NCI-H2196 treated with DMSO at 0.1 percent for 48 hours (cell line): ENCODE measurements at regions not wholly inside any gene's neighbourhood (a gene's known extent, or its start where the extent isn't known, plus 50 kb on each side); places are given as distances from the start of the nearest gene placed in this dataset.

ENCODE experiments used
- DNase-seq: peaks from one replicate; lab custom pipeline; 2025; ENCODE audit not compliant: unreplicated experiment; lab: John Stamatoyannopoulos, UW

- DNase-seq: no peak
These were observed 383.8 kb downstream of the TMEM232 start for GRCh38 chr5:110342683-110343082.

DNA sequence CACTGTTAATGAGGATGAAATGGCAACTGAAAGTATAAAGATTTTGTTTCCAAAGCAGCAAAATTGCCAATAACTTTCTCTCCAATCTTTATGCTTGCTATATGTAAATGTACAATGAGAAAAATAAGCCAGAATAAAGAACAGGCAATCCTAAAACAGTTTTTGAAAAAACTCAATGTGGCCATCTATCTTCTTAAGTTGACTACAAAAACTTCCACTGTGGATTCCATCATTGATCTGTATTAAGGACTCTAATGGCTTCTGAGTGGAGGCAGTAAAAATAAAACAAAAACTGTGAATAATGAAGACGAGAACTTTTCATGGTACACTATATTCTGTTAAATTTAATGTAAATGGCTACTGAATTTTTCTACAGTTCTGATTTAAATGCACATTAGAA is 382.9 kb downstream of the TMEM232 start:
- DNase-seq: no peak

GRCh38 chr5:110345623-110346022 is 380.8 kb downstream of the TMEM232 start:
- no peak for DNase-seq

DNA sequence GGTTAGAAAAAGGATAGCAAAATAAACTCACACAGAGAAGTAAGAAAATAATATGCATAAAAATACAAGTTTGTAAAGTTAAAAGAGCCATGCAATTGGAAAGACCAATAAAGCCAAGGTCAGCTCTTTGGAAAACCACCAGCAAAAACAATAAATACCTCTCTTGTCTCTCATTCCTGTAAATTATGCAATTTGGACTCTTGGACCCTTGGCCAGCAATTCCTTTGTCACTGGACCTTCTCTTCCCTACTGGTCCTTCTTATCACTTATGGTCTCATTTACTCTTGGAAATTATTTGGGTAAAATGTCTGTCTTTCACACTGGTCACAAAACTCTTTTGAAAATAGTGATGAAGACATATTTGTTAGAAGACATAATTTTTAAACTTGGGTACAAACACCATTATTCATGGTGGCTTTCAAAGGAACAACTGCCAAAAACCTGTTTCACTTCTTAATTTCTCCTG is 379.5 kb downstream of the TMEM232 start:
- DNase-seq: no peak

- DNase-seq: no peak
These were observed 378.7 kb downstream of the TMEM232 start for GRCh38 chr5:110347781-110348180.

DNA sequence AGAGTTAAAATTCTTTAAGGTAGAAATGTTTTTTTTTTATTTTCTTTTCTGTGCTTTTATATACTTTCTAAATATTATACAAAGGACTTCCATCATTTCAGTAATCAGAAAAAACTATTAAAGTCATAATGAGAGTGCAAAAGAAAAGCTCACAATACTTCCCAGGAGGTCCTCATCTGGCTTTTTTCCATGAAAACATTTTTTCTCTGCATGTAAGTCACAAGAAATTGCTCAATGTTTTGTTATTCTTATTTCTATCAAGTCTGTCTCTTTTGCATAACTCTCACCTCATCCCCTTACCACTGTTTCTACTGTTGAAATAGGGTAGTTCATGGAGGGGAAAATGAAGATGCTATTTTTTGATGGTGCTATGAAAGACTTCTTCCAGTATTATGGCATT is 375.0 kb downstream of the TMEM232 start:
- no peak for DNase-seq

GRCh38 chr5:110354311-110354710 is 372.2 kb downstream of the TMEM232 start:
- no peak for DNase-seq

DNA sequence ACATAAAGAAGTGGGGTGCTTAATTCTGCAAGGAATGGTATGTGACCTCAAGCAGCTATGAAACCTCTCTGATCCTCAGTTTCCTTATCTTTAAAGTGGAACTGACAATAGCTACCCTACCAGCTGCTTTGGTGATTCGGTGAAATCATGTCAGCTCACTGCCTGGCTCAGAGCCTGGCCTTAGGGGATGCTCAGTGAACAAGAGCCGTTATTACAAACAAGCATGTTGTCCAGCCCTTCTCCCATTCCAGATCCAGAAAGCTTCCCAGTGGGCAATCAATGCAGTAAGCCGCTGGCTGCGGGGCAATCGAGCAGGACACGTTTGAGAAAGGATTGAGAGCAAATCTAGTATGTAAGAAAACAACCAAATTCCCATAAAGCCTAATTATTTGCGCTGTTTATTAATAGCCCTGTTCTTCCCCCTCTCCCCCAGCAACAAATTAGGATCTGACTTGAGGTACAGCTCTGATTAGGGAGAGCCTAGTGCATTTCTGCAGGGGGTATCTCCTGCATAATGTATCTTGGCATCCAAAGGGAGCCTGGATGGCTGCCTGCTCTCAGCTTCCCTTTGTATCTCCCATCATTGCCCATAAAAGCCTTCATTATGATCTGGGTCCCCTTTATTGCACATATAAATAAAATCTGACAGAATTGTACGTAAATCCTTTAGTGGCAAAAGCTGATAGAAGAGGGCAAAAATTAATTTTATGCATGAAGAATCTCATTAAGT is 371.4 kb downstream of the TMEM232 start:
- no peak for DNase-seq

- DNase-seq: no peak
These were observed 369.8 kb downstream of the TMEM232 start for GRCh38 chr5:110356677-110357076.

DNA sequence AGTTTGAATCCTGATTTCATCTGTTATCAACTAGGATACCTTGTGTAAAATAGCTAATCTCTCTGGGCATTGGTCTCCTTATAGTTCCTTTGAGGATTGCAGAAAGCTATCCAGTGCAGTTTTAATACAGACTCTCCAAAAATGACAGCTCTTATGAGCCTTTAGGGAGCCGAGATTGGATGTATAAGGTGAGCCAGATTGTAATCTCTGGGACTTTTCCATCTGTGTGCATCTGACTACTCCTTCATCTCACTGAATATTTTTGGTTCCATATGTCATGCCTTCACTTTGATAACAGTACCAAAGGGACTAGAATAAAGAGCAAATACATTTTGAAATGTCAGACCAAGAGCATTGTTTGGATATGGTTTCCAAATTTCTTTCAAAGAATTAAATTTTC is 367.2 kb downstream of the TMEM232 start:
- no peak for DNase-seq

DNA sequence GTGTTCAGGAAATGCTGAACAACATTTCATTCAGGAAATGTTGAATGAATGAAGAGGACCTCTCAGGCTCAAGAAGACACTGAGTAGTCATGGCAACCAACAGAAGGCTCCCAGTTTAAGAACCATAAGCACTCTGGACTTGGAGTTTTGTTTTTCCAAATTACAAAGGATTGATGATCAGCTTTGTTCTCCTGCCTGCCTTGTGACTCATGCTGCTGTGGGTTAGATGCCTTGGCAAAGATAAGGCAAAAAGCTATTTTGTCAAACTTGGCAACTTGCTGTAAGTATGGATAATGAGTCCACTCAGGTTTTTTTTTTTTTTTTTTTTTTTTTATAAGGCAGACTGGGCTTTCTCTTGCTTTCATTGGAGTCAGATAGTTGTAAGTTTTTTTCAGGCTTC is 365.0 kb downstream of the TMEM232 start:
- no peak for DNase-seq

- no peak for DNase-seq
These were observed 364.2 kb downstream of the TMEM232 start for GRCh38 chr5:110362261-110362660.

DNA sequence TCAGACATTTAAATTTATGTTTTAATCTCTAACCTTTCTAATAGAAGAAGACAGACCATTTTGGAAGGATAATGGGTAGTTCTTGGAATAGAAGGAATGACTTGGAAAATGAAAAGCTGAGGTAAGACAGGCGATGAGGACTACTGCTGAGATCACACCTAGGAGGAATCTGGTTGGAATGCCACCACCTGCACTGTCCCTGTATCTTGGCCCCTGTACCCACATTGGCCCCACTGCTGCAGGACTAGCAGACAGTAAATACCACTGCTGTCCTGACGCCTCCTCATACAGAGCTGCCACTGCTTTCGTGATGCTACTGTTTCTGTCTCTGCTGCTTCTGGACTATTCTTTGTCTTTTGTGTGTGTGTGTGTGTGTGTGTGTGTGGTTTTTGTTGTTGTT is 359.8 kb downstream of the TMEM232 start:
- no peak for DNase-seq
